GM23338 (cell line): ENCODE measurements at regions not wholly inside any gene's neighbourhood (a gene's known extent, or its start where the extent isn't known, plus 50 kb on each side); places are given as distances from the start of the nearest gene placed in this dataset.

Source experiments
- ATAC-seq: fragments of 200-7000 bp; cut with Tn5 transposase; 3 replicates; pipeline ENCODE4 v1.9.1; 2020
- DNase-seq: peaks from one replicate; pipeline ENCODE4 v3.0.0-alpha.2; 2015; ENCODE audit warnings: low spot score
- H2AFZ ChIP-seq: fragments of 200-600 bp; sonication (generic); 2 replicates; pipeline ENCODE4 v1.8.0; 2016; ENCODE audit warnings: antibody characterized with exemption, mild to moderate bottlenecking, moderate library complexity
- H3F3A ChIP-seq: fragments of 200-600 bp; sonication (generic); replicated peaks from 2 replicates; pipeline ENCODE4 v1.8.0; 2017; ENCODE audit warnings: antibody characterized with exemption, mixed run types, low read depth
- H3K27ac ChIP-seq: fragments of 200-600 bp; sonication (generic); 2 replicates; pipeline ENCODE4 v1.6.1; 2016; ENCODE audit warnings: low read depth
- H3K27me3 ChIP-seq: fragments of 200-600 bp; sonication (generic); 2 replicates; pipeline ENCODE4 v1.8.0; 2016; ENCODE audit warnings: mild to moderate bottlenecking, mixed run types, moderate library complexity; ENCODE audit not compliant: insufficient read depth
- H3K36me3 ChIP-seq: fragments of 200-600 bp; sonication (generic); 2 replicates; pipeline ENCODE4 v1.8.0; 2016; ENCODE audit warnings: mild to moderate bottlenecking; ENCODE audit not compliant: insufficient read depth
- H3K4me1 ChIP-seq: fragments of 200-600 bp; sonication (generic); 2 replicates; pipeline ENCODE4 v1.8.0; 2016; ENCODE audit warnings: mild to moderate bottlenecking, moderate library complexity; ENCODE audit not compliant: insufficient read depth
- H3K4me2 ChIP-seq: fragments of 200-600 bp; sonication (generic); 2 replicates; pipeline ENCODE4 v1.7.1; 2017; ENCODE audit warnings: mixed run types
- H3K4me3 ChIP-seq: fragments of 200-600 bp; sonication (generic); 2 replicates; pipeline ENCODE4 v1.6.1; 2016; ENCODE audit warnings: mixed run types
- H3K79me2 ChIP-seq: fragments of 200-600 bp; sonication (generic); replicated peaks from 2 replicates; pipeline ENCODE4 v1.8.0; 2017; ENCODE audit warnings: mild to moderate bottlenecking; ENCODE audit not compliant: insufficient read depth
- H3K9me2 ChIP-seq: fragments of 200-600 bp; sonication (generic); 2 replicates; pipeline ENCODE4 v1.8.0; 2017; ENCODE audit not compliant: insufficient read depth
- H4K20me1 ChIP-seq: fragments of 200-600 bp; sonication (generic); replicated peaks from 2 replicates; pipeline ENCODE4 v1.8.0; 2017; ENCODE audit warnings: mild to moderate bottlenecking; ENCODE audit not compliant: insufficient read depth
- H3K27ac Mint-ChIP-seq: 2 replicates; pipeline ENCODE4 v1.8.0; 2020; ENCODE audit warnings: inconsistent platforms, mild to moderate bottlenecking, moderate library complexity, mixed read lengths
- H3K27me3 Mint-ChIP-seq: 3 replicates; pipeline ENCODE4 v1.8.0; 2022; ENCODE audit warnings: low read depth, mild to moderate bottlenecking, moderate library complexity, mixed read lengths, inconsistent platforms; ENCODE audit not compliant: insufficient read depth, poor library complexity
- H3K36me3 Mint-ChIP-seq: 3 replicates; pipeline ENCODE4 v1.8.0; 2021; ENCODE audit warnings: low read depth, mild to moderate bottlenecking, inconsistent platforms, moderate library complexity, mixed read lengths
- H3K4me1 Mint-ChIP-seq: 3 replicates; pipeline ENCODE4 v1.8.0; 2020; ENCODE audit warnings: mild to moderate bottlenecking, inconsistent platforms, mixed read lengths
- H3K4me3 Mint-ChIP-seq: 3 replicates; pipeline ENCODE4 v1.8.0; 2021; ENCODE audit warnings: moderate library complexity, mild to moderate bottlenecking, inconsistent platforms, mixed read lengths
- H3K9me3 Mint-ChIP-seq: 3 replicates; pipeline ENCODE4 v1.8.0; 2020; ENCODE audit warnings: moderate library complexity, mild to moderate bottlenecking, inconsistent platforms, mixed read lengths
- CREB1 ChIP-seq: fragments of 250-450 bp; sonication (Bioruptor Pico); IDR thresholded peaks from 2 replicates; pipeline ENCODE4 v1.5.0; 2020; ENCODE audit warnings: low read depth, mild to moderate bottlenecking, moderate library complexity
- ETS1 ChIP-seq: IDR thresholded peaks from 2 replicates; pipeline ENCODE4 v1.6.1; 2016; ENCODE audit warnings: antibody characterized with exemption
- EZH2 ChIP-seq: fragments of 200-600 bp; sonication (generic); IDR thresholded peaks from one replicate; pipeline ENCODE4 v1.8.0; 2017; ENCODE audit warnings: antibody characterized with exemption, mild to moderate bottlenecking, low read depth; ENCODE audit not compliant: unreplicated experiment
- EZH2phosphoT487 ChIP-seq: fragments of 200-600 bp; sonication (generic); IDR thresholded peaks from one replicate; pipeline ENCODE4 v1.8.1; 2018; ENCODE audit warnings: antibody characterized with exemption; ENCODE audit not compliant: unreplicated experiment
- JUNB ChIP-seq: IDR thresholded peaks from one replicate; pipeline ENCODE4 v1.6.1; 2016; ENCODE audit warnings: antibody characterized with exemption; ENCODE audit not compliant: unreplicated experiment
- NANOG ChIP-seq: IDR thresholded peaks from 2 replicates; pipeline ENCODE4 v1.6.1; 2016; ENCODE audit warnings: antibody characterized with exemption, borderline replicate concordance
- POLR2AphosphoS5 ChIP-seq: IDR thresholded peaks from 2 replicates; pipeline ENCODE4 v1.6.1; 2016; ENCODE audit warnings: antibody characterized with exemption, low read depth
- STAT1 ChIP-seq: IDR thresholded peaks from one replicate; pipeline ENCODE4 v1.6.1; 2016; ENCODE audit warnings: antibody characterized with exemption; ENCODE audit not compliant: unreplicated experiment
- ZNF114 ChIP-seq: fragments of 250-450 bp; sonication (Bioruptor Pico); IDR thresholded peaks from 2 replicates; pipeline ENCODE4 v1.5.0; 2020; ENCODE audit warnings: mild to moderate bottlenecking, moderate library complexity
- ZNF462 ChIP-seq: fragments of 250-450 bp; sonication (Bioruptor Pico); IDR thresholded peaks from 2 replicates; pipeline ENCODE4 v1.5.0; 2020; ENCODE audit warnings: mild to moderate bottlenecking, moderate library complexity

- no peak overlapping the region for H3K27ac ChIP-seq
- no peaks in the 10 kb centered on the region for H3K4me1 ChIP-seq
- H3K79me2 ChIP-seq, result no peaks in the 10 kb centered on the region
- ATAC-seq (no peak), DNase-seq (no peak)
- H4K20me1 ChIP-seq, result no peaks in the 10 kb centered on the region
- TF ChIP-seq ZNF462 (CRISPR knock-in tag) (no peak), NANOG (no peak), STAT1 (no peak), POLR2AphosphoS5 (no peak), CREB1 (CRISPR knock-in tag) (no peak), JUNB (no peak), EZH2phosphoT487 (no peak), ETS1 (no peak), EZH2 (no peak), ZNF114 (no peak)
- Mint-ChIP-seq H3K4me3 (no peak overlapping the region), H3K27me3 (no peaks in the 10 kb centered on the region), H3K4me1 (no peaks in the 10 kb centered on the region; the same call in 2 of the 3 replicates), H3K9me3 (no peaks in the 10 kb centered on the region), H3K27ac (no peak overlapping the region), H3K36me3 (no peaks in the 10 kb centered on the region)
- no peak overlapping the region for H3K4me2 ChIP-seq
- no peak overlapping the region for H3K4me3 ChIP-seq
- no peak overlapping the region for H2AFZ ChIP-seq
- no peaks in the 10 kb centered on the region for H3F3A ChIP-seq
- H3K9me2 ChIP-seq, result peaks cover 4% of the 10 kb centered on the region; the same call in 1 of the 2 replicates
- H3K27me3 ChIP-seq, result no peaks in the 10 kb centered on the region
- no peaks in the 10 kb centered on the region for H3K36me3 ChIP-seq
These were observed 644.4 kb upstream of the GRAMD2B start for GRCh38 chr5:125778791-125779190.
